ENCODE measurements at regions not wholly inside any gene's neighbourhood (a gene's known extent, or its start where the extent isn't known, plus 50 kb on each side); places are given as distances from the start of the nearest gene placed in this dataset.

- Mint-ChIP-seq H3K36me3 (ENCODE audit: low read depth) (no peaks in the 10 kb centered on the region), H3K4me3 (no peak overlapping the region), H3K27ac (no peak overlapping the region), H3K4me1 (ENCODE audit: low read depth) (no peaks in the 10 kb centered on the region), H3K27me3 (no peaks in the 10 kb centered on the region), H3K9me3 (peaks cover 27% of the 10 kb centered on the region)
- intact Hi-C loops (cut with micrococcal nuclease), result no loop called here
These were observed 633.8 kb upstream of the IGFBP3 start for GRCh38 chr7:46554688-46555422.

GRCh38 chr7:46551603-46552002 lies 630.5 kb upstream of the IGFBP3 start:
- no peaks in the 10 kb centered on the region for H3K36me3 Mint-ChIP-seq (ENCODE audit: low read depth)
- H3K4me3 Mint-ChIP-seq, result no peak overlapping the region
- H3K27ac Mint-ChIP-seq, result no peak overlapping the region
- peaks cover 8% of the 10 kb centered on the region for H3K9me3 Mint-ChIP-seq
- no peaks in the 10 kb centered on the region for H3K27me3 Mint-ChIP-seq
- no peaks in the 10 kb centered on the region for H3K4me1 Mint-ChIP-seq (ENCODE audit: low read depth)
- intact Hi-C loops (cut with micrococcal nuclease), result no loop called here

- H3K4me3 Mint-ChIP-seq, result no peak overlapping the region
- intact Hi-C loops (cut with micrococcal nuclease), result no loop called here
- H3K27ac Mint-ChIP-seq, result no peak overlapping the region
- no peaks in the 10 kb centered on the region for H3K4me1 Mint-ChIP-seq (ENCODE audit: low read depth)
- no peaks in the 10 kb centered on the region for H3K27me3 Mint-ChIP-seq
- H3K9me3 Mint-ChIP-seq, result peaks cover 8% of the 10 kb centered on the region
- no peaks in the 10 kb centered on the region for H3K36me3 Mint-ChIP-seq (ENCODE audit: low read depth)
These were observed 629.8 kb upstream of the IGFBP3 start for GRCh38 chr7:46550864-46551263.

- Mint-ChIP-seq H3K4me1 (ENCODE audit: low read depth) (no peaks in the 10 kb centered on the region), H3K36me3 (ENCODE audit: low read depth) (no peaks in the 10 kb centered on the region), H3K27ac (no peak overlapping the region), H3K9me3 (peaks cover 8% of the 10 kb centered on the region), H3K4me3 (no peak overlapping the region), H3K27me3 (no peaks in the 10 kb centered on the region)
- intact Hi-C loops (cut with micrococcal nuclease), result no loop called here
These were observed 629.0 kb upstream of the IGFBP3 start for GRCh38 chr7:46549892-46550639.

- Mint-ChIP-seq H3K4me3 (no peak overlapping the region), H3K9me3 (peaks cover 8% of the 10 kb centered on the region), H3K27ac (no peak overlapping the region), H3K36me3 (ENCODE audit: low read depth) (no peaks in the 10 kb centered on the region), H3K27me3 (no peaks in the 10 kb centered on the region), H3K4me1 (ENCODE audit: low read depth) (no peaks in the 10 kb centered on the region)
- intact Hi-C loops (cut with micrococcal nuclease), result no loop called here
These were observed 628.3 kb upstream of the IGFBP3 start for GRCh38 chr7:46549347-46549746.

- Mint-ChIP-seq H3K36me3 (ENCODE audit: low read depth) (no peaks in the 10 kb centered on the region), H3K27me3 (no peaks in the 10 kb centered on the region), H3K27ac (no peak overlapping the region), H3K4me1 (ENCODE audit: low read depth) (no peaks in the 10 kb centered on the region), H3K4me3 (no peak overlapping the region), H3K9me3 (no peaks in the 10 kb centered on the region)
- intact Hi-C loops (cut with micrococcal nuclease), result no loop called here
These were observed 626.0 kb upstream of the IGFBP3 start for GRCh38 chr7:46547044-46547443.

GRCh38 chr7:46545790-46546189 lies 624.7 kb upstream of the IGFBP3 start:
- Mint-ChIP-seq H3K4me3 (no peak overlapping the region), H3K4me1 (ENCODE audit: low read depth) (no peaks in the 10 kb centered on the region), H3K27me3 (no peaks in the 10 kb centered on the region), H3K9me3 (no peaks in the 10 kb centered on the region), H3K27ac (no peak overlapping the region), H3K36me3 (ENCODE audit: low read depth) (no peaks in the 10 kb centered on the region)
- intact Hi-C loops (cut with micrococcal nuclease), result no loop called here

GRCh38 chr7:46544396-46545008 lies 623.4 kb upstream of the IGFBP3 start:
- no peaks in the 10 kb centered on the region for H3K4me1 Mint-ChIP-seq (ENCODE audit: low read depth)
- no peaks in the 10 kb centered on the region for H3K9me3 Mint-ChIP-seq
- H3K27me3 Mint-ChIP-seq, result no peaks in the 10 kb centered on the region
- no peak overlapping the region for H3K4me3 Mint-ChIP-seq
- no peaks in the 10 kb centered on the region for H3K36me3 Mint-ChIP-seq (ENCODE audit: low read depth)
- H3K27ac Mint-ChIP-seq, result no peak overlapping the region
- intact Hi-C loops (cut with micrococcal nuclease), result no loop called here

GRCh38 chr7:46542076-46542475 lies 621.0 kb upstream of the IGFBP3 start:
- intact Hi-C loops (cut with micrococcal nuclease), result no loop called here
- no peaks in the 10 kb centered on the region for H3K27me3 Mint-ChIP-seq
- no peak overlapping the region for H3K4me3 Mint-ChIP-seq
- peaks cover under 1% of the 10 kb centered on the region for H3K9me3 Mint-ChIP-seq
- H3K27ac Mint-ChIP-seq, result no peak overlapping the region
- H3K36me3 Mint-ChIP-seq (ENCODE audit: low read depth), result no peaks in the 10 kb centered on the region
- H3K4me1 Mint-ChIP-seq (ENCODE audit: low read depth), result no peaks in the 10 kb centered on the region

GRCh38 chr7:46539892-46540483 lies 618.9 kb upstream of the IGFBP3 start:
- H3K9me3 Mint-ChIP-seq, result peaks cover 22% of the 10 kb centered on the region
- no peak overlapping the region for H3K27ac Mint-ChIP-seq
- no peaks in the 10 kb centered on the region for H3K27me3 Mint-ChIP-seq
- H3K4me3 Mint-ChIP-seq, result no peak overlapping the region
- no peaks in the 10 kb centered on the region for H3K4me1 Mint-ChIP-seq (ENCODE audit: low read depth)
- no peaks in the 10 kb centered on the region for H3K36me3 Mint-ChIP-seq (ENCODE audit: low read depth)
- intact Hi-C loops (cut with micrococcal nuclease), result no loop called here

GRCh38 chr7:46537191-46537905 lies 616.3 kb upstream of the IGFBP3 start:
- Mint-ChIP-seq H3K9me3 (peaks cover 45% of the 10 kb centered on the region), H3K27ac (no peak overlapping the region), H3K27me3 (no peaks in the 10 kb centered on the region), H3K36me3 (ENCODE audit: low read depth) (no peaks in the 10 kb centered on the region), H3K4me1 (ENCODE audit: low read depth) (no peaks in the 10 kb centered on the region), H3K4me3 (no peak overlapping the region)
- intact Hi-C loops (cut with micrococcal nuclease), result no loop called here

GRCh38 chr7:46534664-46535588 lies 613.9 kb upstream of the IGFBP3 start:
- Mint-ChIP-seq H3K9me3 (peaks cover 45% of the 10 kb centered on the region), H3K4me3 (no peak overlapping the region), H3K27me3 (no peaks in the 10 kb centered on the region), H3K4me1 (ENCODE audit: low read depth) (no peaks in the 10 kb centered on the region), H3K36me3 (ENCODE audit: low read depth) (no peaks in the 10 kb centered on the region), H3K27ac (no peak overlapping the region)
- intact Hi-C loops (cut with micrococcal nuclease), result no loop called here

GRCh38 chr7:46533946-46534345 lies 612.9 kb upstream of the IGFBP3 start:
- Mint-ChIP-seq H3K9me3 (peaks cover 45% of the 10 kb centered on the region), H3K27me3 (no peaks in the 10 kb centered on the region), H3K4me3 (no peak overlapping the region), H3K36me3 (ENCODE audit: low read depth) (no peaks in the 10 kb centered on the region), H3K27ac (no peak overlapping the region), H3K4me1 (ENCODE audit: low read depth) (no peaks in the 10 kb centered on the region)
- intact Hi-C loops (cut with micrococcal nuclease), result no loop called here
